ENCODE measurements at regions not wholly inside any gene's neighbourhood (a gene's known extent, or its start where the extent isn't known, plus 50 kb on each side); places are given as distances from the start of the nearest gene placed in this dataset.

DNA sequence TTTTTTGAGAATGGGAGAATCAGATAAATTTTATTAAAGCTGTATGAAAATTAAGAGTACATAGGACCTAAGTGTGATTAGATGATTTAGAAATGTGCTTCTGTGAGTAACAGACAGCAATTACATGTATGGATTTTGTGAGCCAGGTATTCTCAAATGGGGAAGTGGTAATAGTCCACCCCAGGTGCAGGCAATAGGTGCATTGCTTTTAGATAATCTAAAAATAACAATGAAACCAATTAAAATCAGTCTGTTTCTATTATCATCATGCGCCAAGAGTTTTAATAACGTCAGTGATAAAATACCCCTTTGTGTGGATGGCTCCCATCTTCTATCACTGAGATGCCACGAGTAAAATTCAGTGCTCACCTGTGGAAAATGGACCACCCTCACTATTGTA, 265.3 kb downstream of the RNF144A start:
- no peak for ATAC-seq
- no peak overlapping the region for H3K4me3 Mint-ChIP-seq
- no peaks in the 10 kb centered on the region for H3K27me3 Mint-ChIP-seq
- H3K36me3 Mint-ChIP-seq: no peaks in the 10 kb centered on the region
- no peak overlapping the region for H3K27ac Mint-ChIP-seq
- no peaks in the 10 kb centered on the region for H3K9me3 Mint-ChIP-seq
- no peaks in the 10 kb centered on the region for H3K4me1 Mint-ChIP-seq

DNA sequence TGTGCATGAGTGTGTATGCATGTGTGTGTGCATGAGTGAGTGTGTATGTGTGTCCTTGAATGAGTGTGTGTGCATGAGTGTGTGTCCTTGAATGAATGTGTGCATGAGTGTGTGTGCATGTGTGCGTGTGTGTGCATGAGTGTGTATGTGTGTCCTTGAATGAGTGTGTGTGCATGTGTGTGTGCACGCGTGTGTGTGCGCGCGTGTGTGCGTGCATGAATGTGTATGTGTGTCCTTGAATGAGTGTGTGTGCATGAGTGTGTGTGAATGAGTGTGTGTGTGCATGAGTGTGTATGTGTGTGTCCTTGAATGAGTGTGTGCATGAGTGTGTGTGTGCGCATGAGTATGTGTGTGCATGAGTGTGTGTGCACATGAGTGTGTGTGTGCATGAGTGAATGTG, 271.9 kb downstream of the RNF144A start:
- no peak for ATAC-seq
- Mint-ChIP-seq H3K36me3 (no peaks in the 10 kb centered on the region), H3K4me3 (no peak overlapping the region), H3K4me1 (no peaks in the 10 kb centered on the region), H3K9me3 (no peaks in the 10 kb centered on the region), H3K27me3 (no peaks in the 10 kb centered on the region), H3K27ac (no peak overlapping the region)

DNA sequence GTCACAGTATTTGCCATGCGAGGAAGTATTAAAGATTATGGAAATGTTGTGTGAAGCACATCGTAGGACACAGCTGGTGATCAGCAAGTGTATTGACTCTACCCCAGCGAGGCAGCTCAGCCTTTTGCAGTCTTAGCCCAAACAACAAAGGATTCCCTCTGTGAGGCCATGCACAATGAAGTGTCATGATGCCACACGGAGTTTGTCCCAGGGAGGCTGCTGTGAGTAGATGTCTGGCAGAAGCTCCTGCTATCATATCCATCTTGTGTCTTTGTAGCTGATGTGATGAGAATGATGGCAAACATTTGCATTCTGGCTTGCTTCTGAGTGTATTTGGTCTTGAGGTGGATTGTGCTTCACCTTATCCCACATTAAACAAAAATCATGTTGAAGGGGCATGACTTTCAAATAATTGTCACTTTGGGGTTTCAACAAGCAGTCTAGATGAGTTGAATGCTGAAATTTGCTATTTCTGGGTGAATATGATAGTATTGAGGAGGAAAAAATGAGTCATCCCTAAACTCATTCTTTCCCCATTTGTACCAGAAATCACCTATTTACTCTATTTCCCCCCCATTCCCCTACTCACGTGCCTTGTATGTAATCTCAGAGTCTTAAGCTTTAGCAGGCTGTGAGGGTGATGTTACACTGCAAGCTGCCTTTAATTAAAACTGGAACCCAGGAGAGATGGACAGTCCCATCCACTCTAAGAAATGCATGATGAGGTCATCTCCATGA, 273.5 kb downstream of the RNF144A start:
- Mint-ChIP-seq H3K27me3 (no peaks in the 10 kb centered on the region), H3K4me1 (no peaks in the 10 kb centered on the region), H3K27ac (no peak overlapping the region), H3K9me3 (peaks cover 3% of the 10 kb centered on the region), H3K4me3 (no peak overlapping the region), H3K36me3 (no peaks in the 10 kb centered on the region)
- ATAC-seq: no peak

DNA sequence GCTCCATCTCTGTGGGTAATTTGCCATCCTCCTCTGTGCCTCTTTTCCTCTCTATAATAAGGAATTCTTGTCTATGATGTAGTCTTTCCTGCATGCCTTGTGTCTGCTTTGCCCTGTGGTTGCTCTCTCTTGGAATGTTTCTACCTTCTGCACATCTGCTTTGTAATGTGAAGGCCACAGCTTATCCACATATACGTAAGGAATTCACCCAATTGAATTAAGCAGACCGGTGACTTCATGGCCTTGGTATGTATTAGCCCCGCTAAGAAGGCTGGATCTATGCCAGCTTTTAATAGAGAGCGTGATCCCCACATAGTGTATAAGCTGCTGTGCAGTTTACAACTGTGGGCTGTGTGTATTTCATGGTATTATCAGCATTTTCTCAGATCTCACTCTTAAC, 274.7 kb downstream of the RNF144A start:
- H3K27ac Mint-ChIP-seq: no peak overlapping the region
- ATAC-seq: no peak
- H3K27me3 Mint-ChIP-seq: no peaks in the 10 kb centered on the region
- no peaks in the 10 kb centered on the region for H3K4me1 Mint-ChIP-seq
- H3K4me3 Mint-ChIP-seq: no peak overlapping the region
- H3K9me3 Mint-ChIP-seq: peaks cover 3% of the 10 kb centered on the region
- no peaks in the 10 kb centered on the region for H3K36me3 Mint-ChIP-seq

DNA sequence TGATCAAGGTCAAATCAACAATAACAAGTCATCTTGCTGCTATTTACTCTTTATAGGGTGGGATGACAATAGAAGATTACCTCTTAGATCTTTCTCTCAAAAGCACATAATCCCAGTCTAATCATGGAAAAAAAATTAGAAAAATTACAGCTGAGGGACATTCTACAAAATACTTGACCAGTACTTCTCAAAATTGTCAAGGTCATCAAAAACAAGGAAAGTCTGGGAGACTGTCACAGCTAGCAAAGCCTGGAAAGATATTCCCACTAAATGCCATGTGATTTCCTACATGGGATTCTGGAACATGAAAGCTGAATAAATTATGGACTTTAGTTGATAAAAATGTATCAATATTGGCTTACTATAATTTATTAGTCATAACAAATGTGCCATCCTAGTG, 276.2 kb downstream of the RNF144A start:
- Mint-ChIP-seq H3K36me3 (no peaks in the 10 kb centered on the region), H3K4me3 (no peak overlapping the region), H3K27ac (no peak overlapping the region)

DNA sequence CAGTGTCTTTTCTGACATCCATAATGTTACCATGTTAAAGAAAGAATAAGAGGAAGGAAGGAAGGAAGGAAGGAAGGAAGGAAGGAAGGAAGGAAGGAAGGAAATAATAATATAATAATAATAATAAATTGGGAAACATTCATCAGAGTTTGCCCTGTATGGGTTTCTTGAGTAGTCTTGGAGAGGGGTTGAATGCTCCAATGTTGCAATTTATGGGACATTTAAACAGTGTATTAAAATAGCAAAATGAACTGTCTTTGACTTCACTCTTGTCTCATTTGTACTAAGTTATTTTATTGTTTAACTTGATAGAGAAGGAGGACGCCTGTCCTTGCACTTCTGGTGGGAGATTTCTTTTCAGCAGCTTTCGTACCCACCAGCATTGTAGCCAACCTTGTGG, 277.7 kb downstream of the RNF144A start:
- no peaks in the 10 kb centered on the region for H3K4me1 Mint-ChIP-seq
- no peak overlapping the region for H3K4me3 Mint-ChIP-seq
- no peaks in the 10 kb centered on the region for H3K36me3 Mint-ChIP-seq
- H3K27ac Mint-ChIP-seq: no peak overlapping the region
- H3K9me3 Mint-ChIP-seq: peaks cover 10% of the 10 kb centered on the region
- no peaks in the 10 kb centered on the region for H3K27me3 Mint-ChIP-seq
- ATAC-seq: no peak

More for the DNA sequence above, 276.2 kb downstream of the RNF144A start:
- no peak for ATAC-seq
- no peaks in the 10 kb centered on the region for H3K27me3 Mint-ChIP-seq
- peaks cover 9% of the 10 kb centered on the region for H3K9me3 Mint-ChIP-seq
- H3K4me1 Mint-ChIP-seq: no peaks in the 10 kb centered on the region

DNA sequence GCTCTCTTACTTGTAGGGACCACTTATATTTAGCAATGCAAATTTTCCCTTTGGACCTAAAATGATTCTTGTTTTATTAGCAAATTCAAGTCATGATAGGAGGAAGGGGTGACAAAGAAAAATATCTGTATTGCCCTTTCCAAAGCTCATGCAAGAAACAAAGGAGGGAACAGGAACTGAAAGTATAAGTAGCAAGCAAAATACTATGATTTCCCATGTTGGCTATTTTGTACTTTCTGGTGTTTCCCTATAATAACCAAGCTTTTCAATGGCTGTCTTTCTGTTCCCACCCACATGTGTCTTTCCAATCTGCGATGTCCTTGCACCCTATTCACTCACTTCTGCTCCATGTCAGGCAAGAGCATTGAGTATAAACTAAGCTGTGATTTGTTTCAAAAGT, 279.7 kb downstream of the RNF144A start:
- Mint-ChIP-seq H3K27me3 (peaks cover 4% of the 10 kb centered on the region), H3K36me3 (no peaks in the 10 kb centered on the region), H3K4me1 (no peaks in the 10 kb centered on the region), H3K9me3 (peaks cover 10% of the 10 kb centered on the region), H3K27ac (no peak overlapping the region), H3K4me3 (no peak overlapping the region)
- no peak for ATAC-seq

DNA sequence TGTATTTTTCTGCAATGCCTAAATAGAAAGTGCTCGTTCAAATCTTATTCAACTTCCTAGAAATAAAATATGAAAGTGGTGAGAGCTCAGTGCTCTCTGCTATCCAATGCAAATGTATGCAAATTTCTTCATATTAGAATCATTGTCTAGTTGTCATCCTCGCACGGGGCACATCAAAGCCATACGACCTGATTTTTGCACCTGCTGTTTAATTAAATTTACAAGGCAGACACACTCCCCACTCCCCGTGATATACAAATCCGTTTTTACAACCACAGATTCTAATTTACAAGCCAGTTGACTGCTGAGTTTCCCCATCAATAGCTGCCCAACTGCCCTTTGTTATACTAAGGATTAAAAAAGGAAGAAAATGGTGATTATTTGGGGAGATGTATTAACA, 284.6 kb downstream of the RNF144A start:
- no peak overlapping the region for H3K4me3 Mint-ChIP-seq
- no peak for ATAC-seq
- peaks cover 7% of the 10 kb centered on the region for H3K9me3 Mint-ChIP-seq
- H3K27ac Mint-ChIP-seq: no peak overlapping the region
- H3K4me1 Mint-ChIP-seq: no peaks in the 10 kb centered on the region
- no peaks in the 10 kb centered on the region for H3K36me3 Mint-ChIP-seq
- peaks cover 17% of the 10 kb centered on the region for H3K27me3 Mint-ChIP-seq

DNA sequence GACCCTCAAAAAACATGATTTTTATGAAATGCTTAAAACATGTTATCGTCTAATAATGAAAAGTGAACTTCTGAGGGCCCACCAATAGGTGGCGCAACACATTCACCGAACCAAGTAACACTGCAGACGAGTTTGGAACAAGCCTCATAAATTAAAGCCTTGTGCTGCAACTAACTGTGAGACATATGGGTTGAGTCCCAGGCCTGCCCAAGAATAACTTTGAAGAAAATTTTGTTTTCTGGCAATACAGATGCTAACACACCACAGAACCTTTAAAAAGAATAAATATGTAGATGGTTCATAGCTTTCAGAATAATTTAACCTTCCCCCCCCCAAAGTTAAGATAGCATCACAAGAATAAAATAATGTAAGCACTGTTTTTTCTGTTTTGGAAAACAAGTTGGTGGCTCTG, 285.9 kb downstream of the RNF144A start:
- Mint-ChIP-seq H3K36me3 (no peaks in the 10 kb centered on the region), H3K4me3 (no peak overlapping the region), H3K4me1 (no peaks in the 10 kb centered on the region), H3K27ac (no peak overlapping the region), H3K9me3 (peaks cover 5% of the 10 kb centered on the region), H3K27me3 (peaks cover 17% of the 10 kb centered on the region)
- no peak for ATAC-seq

DNA sequence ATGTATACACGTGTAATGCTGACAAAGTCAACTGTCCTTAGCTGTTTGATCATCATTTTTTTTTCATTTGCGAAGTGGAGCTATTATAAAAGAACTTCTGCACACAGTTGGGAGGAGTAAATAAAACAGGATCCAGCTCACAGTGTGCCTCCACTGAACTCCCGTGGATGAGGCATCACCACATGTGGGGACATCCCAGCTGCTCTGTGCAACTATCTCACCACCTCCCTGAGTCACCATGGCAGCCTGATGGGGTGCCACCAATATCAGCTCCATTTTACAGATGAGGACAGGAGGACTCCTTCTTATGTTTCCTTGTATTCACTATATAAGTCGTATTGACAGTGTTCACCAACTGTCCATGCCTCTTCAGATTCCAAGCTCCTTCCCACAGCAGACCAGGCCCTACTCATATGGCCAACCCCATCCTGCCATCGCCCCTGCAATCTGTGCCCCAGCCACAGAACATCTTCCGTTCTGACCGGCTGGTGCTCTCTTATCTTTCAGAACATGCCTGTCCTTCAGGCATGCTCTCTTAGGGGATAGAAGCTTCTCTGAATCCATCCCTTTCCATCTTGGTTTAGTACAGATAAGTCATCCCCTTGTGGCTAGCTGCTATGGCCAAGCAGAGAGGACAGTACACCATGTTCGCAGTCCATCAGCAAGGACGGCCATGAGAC, 288.1 kb downstream of the RNF144A start:
- ATAC-seq: no peak
- H3K27me3 Mint-ChIP-seq: peaks cover 17% of the 10 kb centered on the region
- H3K9me3 Mint-ChIP-seq: no peaks in the 10 kb centered on the region
- H3K4me3 Mint-ChIP-seq: no peak overlapping the region
- H3K27ac Mint-ChIP-seq: no peak overlapping the region
- no peaks in the 10 kb centered on the region for H3K36me3 Mint-ChIP-seq
- no peaks in the 10 kb centered on the region for H3K4me1 Mint-ChIP-seq

DNA sequence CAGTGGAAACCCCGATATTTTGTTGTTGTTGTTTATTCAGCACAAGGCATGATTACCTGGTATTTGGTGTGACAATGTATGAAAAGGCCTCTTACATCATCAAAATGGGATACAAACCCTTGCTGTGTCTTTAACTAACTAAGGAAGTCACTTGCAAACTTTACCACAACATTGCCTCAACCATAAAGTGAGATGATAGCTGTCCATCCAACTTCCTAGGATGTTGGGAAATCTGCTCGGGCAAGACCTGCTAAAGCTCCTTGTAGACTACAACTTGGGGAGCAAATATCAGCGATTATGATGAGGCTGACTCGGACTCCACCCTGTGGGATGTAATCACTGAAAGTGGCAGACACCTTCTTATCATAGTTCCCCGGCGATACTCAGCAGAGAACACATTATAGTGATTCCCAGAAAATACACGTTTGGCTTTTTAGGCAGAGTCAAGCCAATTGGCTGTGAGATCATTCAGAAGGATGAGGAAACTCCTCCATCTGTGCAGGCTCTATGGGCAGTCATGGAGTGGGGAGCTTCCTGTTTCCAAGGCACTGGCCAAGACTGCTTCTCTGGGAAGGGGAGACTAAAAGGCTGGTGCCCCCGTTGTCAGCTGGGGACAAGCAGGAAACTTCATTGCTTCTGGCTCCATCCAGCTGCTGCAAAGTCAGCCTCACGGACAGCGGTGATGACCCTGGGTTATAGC, 289.0 kb downstream of the RNF144A start:
- no peaks in the 10 kb centered on the region for H3K9me3 Mint-ChIP-seq
- H3K4me1 Mint-ChIP-seq: no peaks in the 10 kb centered on the region
- no peak overlapping the region for H3K4me3 Mint-ChIP-seq
- peaks cover 17% of the 10 kb centered on the region for H3K27me3 Mint-ChIP-seq
- no peak for ATAC-seq
- no peaks in the 10 kb centered on the region for H3K36me3 Mint-ChIP-seq
- H3K27ac Mint-ChIP-seq: no peak overlapping the region

DNA sequence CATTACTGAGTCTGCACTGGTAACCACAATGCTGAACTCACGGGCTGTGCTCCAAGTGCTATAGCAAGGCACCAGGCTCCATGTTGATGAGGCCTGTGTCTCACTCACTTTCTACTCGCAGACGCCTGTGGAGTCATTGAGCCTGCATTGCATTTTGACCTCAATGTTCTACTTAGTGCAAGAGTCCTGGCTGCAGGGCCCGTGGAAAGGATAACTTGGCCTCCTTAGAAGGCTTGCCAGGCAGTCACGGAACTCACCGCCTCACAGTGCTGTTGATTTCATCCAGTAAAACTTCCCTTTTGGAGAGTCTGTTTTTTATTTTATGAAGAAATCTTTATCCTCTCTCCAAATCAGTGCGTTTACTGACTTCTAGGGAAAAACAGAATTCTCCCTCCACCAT, 290.4 kb downstream of the RNF144A start:
- no peak for ATAC-seq
- no peaks in the 10 kb centered on the region for H3K36me3 Mint-ChIP-seq
- H3K9me3 Mint-ChIP-seq: no peaks in the 10 kb centered on the region
- H3K4me3 Mint-ChIP-seq: no peak overlapping the region
- H3K27me3 Mint-ChIP-seq: peaks cover 6% of the 10 kb centered on the region
- no peaks in the 10 kb centered on the region for H3K4me1 Mint-ChIP-seq
- no peak overlapping the region for H3K27ac Mint-ChIP-seq

DNA sequence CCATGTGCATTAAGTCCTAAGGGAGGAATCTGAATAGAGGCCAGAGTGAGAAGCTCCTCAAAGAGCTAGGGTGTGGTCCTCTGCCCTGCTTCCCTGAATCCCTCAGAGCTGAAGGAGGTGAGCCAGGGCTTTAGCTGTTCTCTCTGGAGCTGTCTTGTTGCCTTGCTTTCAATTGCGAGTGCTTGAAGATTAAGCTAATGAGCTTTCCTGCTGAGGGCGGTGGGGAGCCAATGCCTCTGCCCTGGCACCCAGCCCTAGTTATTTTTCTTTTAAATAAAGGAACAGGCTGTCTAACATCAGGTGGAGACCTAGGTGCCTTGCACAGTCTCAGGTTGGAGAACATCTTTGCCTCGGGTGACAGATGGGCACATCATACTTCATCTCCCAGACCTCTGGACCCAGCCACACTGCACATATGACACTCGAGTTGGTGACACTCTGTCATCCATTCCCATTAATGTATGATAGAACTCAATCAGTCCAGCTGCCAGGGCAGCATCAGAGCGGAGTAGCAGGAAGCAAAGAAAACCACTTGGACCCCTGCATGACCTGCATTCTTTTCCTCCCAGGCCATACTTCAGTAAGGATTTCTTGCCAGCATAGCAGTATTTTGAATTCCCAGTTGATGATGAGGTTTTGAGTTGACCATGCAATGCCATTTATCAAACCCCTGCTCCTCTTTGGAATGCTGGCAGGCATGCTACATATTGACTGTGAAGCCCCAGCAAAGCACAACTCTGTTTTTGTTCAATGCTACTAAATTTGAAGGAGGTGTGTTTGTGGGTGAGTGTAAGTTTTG, 292.7 kb downstream of the RNF144A start:
- H3K27ac Mint-ChIP-seq: no peak overlapping the region
- no peaks in the 10 kb centered on the region for H3K27me3 Mint-ChIP-seq
- H3K4me1 Mint-ChIP-seq: no peaks in the 10 kb centered on the region

DNA sequence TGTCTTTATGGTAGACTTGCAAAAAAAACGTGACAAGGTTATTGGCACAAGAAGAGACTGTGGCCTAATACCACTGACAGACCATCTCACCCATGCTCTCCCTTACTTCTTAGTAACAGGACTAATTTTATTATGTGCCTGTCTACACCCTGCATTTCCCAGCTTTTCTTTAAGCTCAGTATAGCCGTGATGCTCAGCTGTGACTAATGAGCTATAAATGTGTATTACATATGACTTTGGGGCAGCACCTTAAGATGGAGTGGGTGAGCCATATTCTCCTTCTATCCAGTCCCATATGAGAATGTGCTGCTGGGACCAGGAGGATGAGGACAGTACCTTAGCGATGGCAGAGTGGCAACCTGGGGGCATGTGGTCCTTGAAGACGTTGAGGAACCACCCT, 293.5 kb downstream of the RNF144A start:
- Mint-ChIP-seq H3K27me3 (no peaks in the 10 kb centered on the region), H3K4me1 (no peaks in the 10 kb centered on the region), H3K36me3 (no peaks in the 10 kb centered on the region), H3K4me3 (no peak overlapping the region), H3K9me3 (no peaks in the 10 kb centered on the region), H3K27ac (no peak overlapping the region)
- no peak for ATAC-seq

More for the DNA sequence above, 292.7 kb downstream of the RNF144A start:
- H3K9me3 Mint-ChIP-seq: no peaks in the 10 kb centered on the region
- no peaks in the 10 kb centered on the region for H3K36me3 Mint-ChIP-seq
- no peak overlapping the region for H3K4me3 Mint-ChIP-seq
- no peak for ATAC-seq

DNA sequence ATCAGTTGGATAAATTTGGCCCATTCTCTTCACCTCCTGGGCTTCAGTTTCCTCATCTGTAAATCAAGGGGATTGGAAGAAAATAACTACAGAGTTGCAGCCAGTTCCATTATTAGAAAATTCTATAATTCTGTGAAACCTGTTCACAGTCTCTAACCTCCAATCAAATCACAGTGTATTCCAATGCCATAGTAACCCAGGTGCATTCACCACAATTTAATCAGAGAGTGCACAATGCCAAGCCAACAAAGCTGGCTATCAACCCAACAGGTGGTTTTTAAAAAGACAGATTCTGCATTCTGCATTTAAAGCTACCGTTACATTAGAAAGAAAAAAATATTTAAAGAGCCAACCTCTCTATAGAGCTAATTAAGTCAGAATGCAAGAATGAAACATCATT, 308.6 kb downstream of the RNF144A start:
- no peaks in the 10 kb centered on the region for H3K27me3 Mint-ChIP-seq
- H3K4me1 Mint-ChIP-seq: no peaks in the 10 kb centered on the region
- no peak overlapping the region for H3K27ac Mint-ChIP-seq
- ATAC-seq: no peak
- no peak overlapping the region for H3K4me3 Mint-ChIP-seq
- no peaks in the 10 kb centered on the region for H3K36me3 Mint-ChIP-seq
- peaks cover 3% of the 10 kb centered on the region for H3K9me3 Mint-ChIP-seq
